CD4-positive, alpha-beta memory T cell (primary cell): ENCODE measurements at regions not wholly inside any gene's neighbourhood (a gene's known extent, or its start where the extent isn't known, plus 50 kb on each side); places are given as distances from the start of the nearest gene placed in this dataset.

Source experiments
- CTCF ChIA-PET: fragments of 350-600 bp; sonication (Branson Sonifier 250); formaldehyde crosslinking; loops from one replicate; lab custom pipeline; 2021; ENCODE audit warnings: inconsistent platforms; ENCODE audit not compliant: partially characterized antibody; lab: Charles Lee
- POLR2A ChIA-PET: fragments of 350-600 bp; sonication (Branson Sonifier 250); formaldehyde crosslinking; loops from one replicate; lab custom pipeline; 2021; ENCODE audit not compliant: partially characterized antibody; lab: Charles Lee
- DNase-seq, 5 donors: peaks; one replicate each; pipeline versions ENCODE4 v3.0.0 to v3.0.0-alpha.2; 2020 to 2022; ENCODE audit warnings: mixed read lengths in 1 of 5
- H3K27ac ChIP-seq: one replicate; pipeline ENCODE4 v1.7.0; 2013; ENCODE audit warnings: low read depth, low read length
- H3K27me3 ChIP-seq: 2 replicates; pipeline ENCODE4 v1.7.0; 2013; ENCODE audit warnings: mild to moderate bottlenecking, low read length, moderate library complexity; ENCODE audit not compliant: insufficient read depth
- H3K36me3 ChIP-seq: 2 replicates; pipeline ENCODE4 v1.7.0; 2013; ENCODE audit warnings: mild to moderate bottlenecking, low read length, moderate library complexity; ENCODE audit not compliant: insufficient read depth
- H3K4me1 ChIP-seq: 2 replicates; pipeline ENCODE4 v1.7.0; 2013; ENCODE audit warnings: mild to moderate bottlenecking, low read length, moderate library complexity; ENCODE audit not compliant: insufficient read depth
- H3K4me3 ChIP-seq, 2 donors: one replicate each; pipeline ENCODE4 v1.7.0; 2013; ENCODE audit warnings: low read length in 2 of 2, mild to moderate bottlenecking in 1 of 2
- H3K9me3 ChIP-seq, 2 donors: one replicate each; pipeline ENCODE4 v1.7.0; 2013; ENCODE audit warnings: low read length in 2 of 2, control low read depth in 1 of 2; ENCODE audit not compliant: control insufficient read depth in 1 of 2
- H3K27ac Mint-ChIP-seq, 7 donors: one replicate each; pipeline ENCODE4 v1.8.0; 2020 to 2021; ENCODE audit warnings: mixed read lengths in 7 of 7, mild to moderate bottlenecking in 6 of 7, inconsistent platforms in 3 of 7, moderate library complexity in 3 of 7
- H3K27me3 Mint-ChIP-seq, 2 donors: one replicate each; pipeline ENCODE4 v1.8.0; 2020 to 2021; ENCODE audit warnings: mixed read lengths in 2 of 2
- H3K36me3 Mint-ChIP-seq, 2 donors: one replicate each; pipeline ENCODE4 v1.8.0; 2020 to 2021; ENCODE audit warnings: mixed read lengths in 2 of 2, inconsistent platforms in 1 of 2, mild to moderate bottlenecking in 1 of 2
- H3K4me1 Mint-ChIP-seq, 4 donors: one replicate each; pipeline ENCODE4 v1.8.0; 2020 to 2021; ENCODE audit warnings: mixed read lengths in 4 of 4, mild to moderate bottlenecking in 1 of 4
- H3K4me3 Mint-ChIP-seq, 8 donors: one replicate each; pipeline ENCODE4 v1.8.0; 2020 to 2021; ENCODE audit warnings: mixed read lengths in 8 of 8, mild to moderate bottlenecking in 7 of 8, moderate library complexity in 6 of 8, inconsistent platforms in 3 of 8
- H3K9me3 Mint-ChIP-seq, 8 donors: one replicate each; pipeline ENCODE4 v1.8.0; 2020 to 2021; ENCODE audit warnings: mixed read lengths in 8 of 8, mild to moderate bottlenecking in 5 of 8, inconsistent platforms in 3 of 8, moderate library complexity in 1 of 8
- intact Hi-C: fragments of 100-400 bp; cut with micrococcal nuclease; formaldehyde crosslinking; loops from one replicate; pipeline ENCODE4 v1.15.1; 2023

DNA sequence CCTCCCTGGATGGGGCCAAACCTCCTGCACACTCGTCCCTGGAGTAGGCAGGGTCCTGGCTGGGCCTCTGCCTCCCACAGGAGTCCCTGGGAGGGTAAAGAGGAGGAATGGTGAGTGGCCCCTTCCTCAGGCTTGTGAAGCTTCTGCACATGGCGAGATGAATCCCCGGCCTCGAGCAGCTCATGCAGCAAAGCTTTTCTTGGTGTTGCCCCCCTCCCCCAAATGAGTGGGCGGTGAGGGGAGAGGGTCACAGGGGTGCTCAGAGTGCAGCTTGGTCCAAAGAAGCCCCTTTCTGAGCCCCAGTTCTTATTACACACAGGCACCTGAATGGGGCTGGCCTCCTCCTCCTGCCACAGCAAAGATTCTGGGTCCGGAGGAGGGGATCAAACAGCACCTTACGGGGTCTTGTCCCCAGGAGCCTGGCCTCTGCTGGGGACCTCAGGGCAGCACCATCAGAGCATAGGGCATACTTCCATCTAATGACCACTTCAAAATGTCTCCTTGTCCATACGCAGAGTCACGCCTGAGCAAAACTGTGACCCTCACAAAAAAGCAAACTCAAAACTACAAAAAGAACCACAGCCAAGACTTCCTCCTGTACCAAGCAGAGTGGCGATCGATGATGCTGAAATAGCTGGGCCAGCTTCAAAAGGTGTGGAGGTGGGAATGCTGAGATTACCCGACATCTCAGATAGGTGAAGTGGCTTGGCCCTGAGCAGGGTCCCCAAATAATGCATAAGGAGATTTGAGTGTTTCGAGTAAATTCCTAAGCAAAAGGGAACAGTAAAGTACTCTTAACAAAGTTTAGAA lies 148.4 kb upstream of the TWIST2 start:
- CTCF ChIA-PET: no interaction called here
- Mint-ChIP-seq H3K36me3 (no peaks in the 10 kb centered on the region), H3K27me3 (peaks cover 1 to 4% of the 10 kb centered on the region in 2 donors), H3K4me1 (no peaks in the 10 kb centered on the region), H3K27ac (no peak overlapping the region), H3K4me3 (no peak overlapping the region), H3K9me3 (no peaks in the 10 kb centered on the region)
- intact Hi-C loops: no loop called here
- H3K27ac ChIP-seq: no peak overlapping the region
- no peaks in the 10 kb centered on the region for H3K9me3 ChIP-seq
- no peak for DNase-seq
- POLR2A ChIA-PET: no interaction called here
- H3K4me3 ChIP-seq: no peak overlapping the region
- H3K27me3 ChIP-seq: no peaks in the 10 kb centered on the region
- H3K4me1 ChIP-seq: no peaks in the 10 kb centered on the region
- H3K36me3 ChIP-seq: no peaks in the 10 kb centered on the region

- H3K27me3 Mint-ChIP-seq: peaks cover 2 to 3% of the 10 kb centered on the region in 2 donors
- Histone ChIP-seq H3K27ac (no peak overlapping the region), H3K4me3 (no peak overlapping the region), H3K27me3 (no peaks in the 10 kb centered on the region), H3K36me3 (no peaks in the 10 kb centered on the region), H3K9me3 (no peaks in the 10 kb centered on the region), H3K4me1 (no peaks in the 10 kb centered on the region)
- H3K36me3 Mint-ChIP-seq: no peaks in the 10 kb centered on the region
- ChIA-PET CTCF (no interaction called here), POLR2A (no interaction called here)
- no peaks in the 10 kb centered on the region for H3K9me3 Mint-ChIP-seq
- no peak for DNase-seq
- no peak overlapping the region for H3K27ac Mint-ChIP-seq
- intact Hi-C loops: no loop called here
- no peaks in the 10 kb centered on the region for H3K4me1 Mint-ChIP-seq
- H3K4me3 Mint-ChIP-seq: no peak overlapping the region
Observed at GRCh38 chr2:238700117-238700457, 147.8 kb upstream of the TWIST2 start.

DNA sequence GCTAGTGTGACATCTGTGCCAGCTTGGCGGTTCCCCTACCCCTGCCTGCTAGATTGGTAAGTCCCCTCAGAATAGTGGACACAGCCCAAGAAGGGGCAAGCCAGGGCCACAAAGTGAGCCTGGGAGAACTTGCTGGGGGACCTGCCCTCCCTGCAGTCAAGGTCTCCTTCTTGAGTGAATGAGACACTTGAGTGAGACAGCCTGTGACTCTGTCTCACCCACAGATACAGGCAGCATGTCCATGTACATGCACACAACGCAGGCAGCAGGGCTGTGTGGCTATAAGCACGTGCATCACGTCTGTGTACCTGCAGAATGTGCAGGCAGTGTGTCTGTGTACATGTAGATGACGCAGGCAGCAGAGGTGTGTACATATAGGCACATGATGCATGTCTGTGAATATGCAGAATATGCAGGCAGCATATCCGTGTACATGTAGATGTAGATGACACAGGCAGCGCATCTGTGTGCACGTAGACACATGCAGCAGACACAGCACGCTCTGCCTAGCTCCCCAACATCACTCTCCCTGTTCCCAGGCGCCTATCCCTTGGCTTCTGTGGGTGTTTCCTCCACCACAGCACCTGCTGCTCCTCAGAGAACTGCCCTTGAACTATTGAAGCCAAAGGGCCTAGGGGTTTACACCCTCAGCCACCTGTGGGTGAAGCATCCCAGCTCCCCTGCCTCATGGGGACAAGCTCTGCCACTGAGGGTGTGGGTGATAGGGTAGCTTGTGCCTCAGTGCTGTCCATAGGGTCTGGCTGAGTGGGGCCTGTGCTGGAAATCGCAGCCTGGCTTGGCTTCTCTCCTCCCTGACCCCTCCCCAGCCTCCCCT lies 147.2 kb upstream of the TWIST2 start:
- Mint-ChIP-seq H3K27me3 (peaks cover 2% of the 10 kb centered on the region in 2 donors), H3K27ac (no peak overlapping the region), H3K4me3 (no peak overlapping the region), H3K9me3 (no peaks in the 10 kb centered on the region), H3K4me1 (no peaks in the 10 kb centered on the region), H3K36me3 (no peaks in the 10 kb centered on the region)
- Histone ChIP-seq H3K9me3 (no peaks in the 10 kb centered on the region), H3K27ac (no peak overlapping the region), H3K4me3 (no peak overlapping the region), H3K36me3 (no peaks in the 10 kb centered on the region), H3K4me1 (no peaks in the 10 kb centered on the region), H3K27me3 (no peaks in the 10 kb centered on the region)
- ChIA-PET CTCF (no interaction called here), POLR2A (no interaction called here)
- intact Hi-C loops: no loop called here
- DNase-seq: no peak

- Mint-ChIP-seq H3K27me3 (peaks cover 2 to 5% of the 10 kb centered on the region in 2 donors), H3K4me1 (no peaks in the 10 kb centered on the region), H3K4me3 (no peak overlapping the region), H3K36me3 (no peaks in the 10 kb centered on the region), H3K9me3 (no peaks in the 10 kb centered on the region), H3K27ac (no peak overlapping the region)
- H3K4me1 ChIP-seq: no peaks in the 10 kb centered on the region
- H3K27me3 ChIP-seq: no peaks in the 10 kb centered on the region
- no peak for DNase-seq
- no peak overlapping the region for H3K4me3 ChIP-seq
- intact Hi-C loops: no loop called here
- ChIA-PET CTCF (no interaction called here), POLR2A (no interaction called here)
- no peaks in the 10 kb centered on the region for H3K36me3 ChIP-seq
- H3K9me3 ChIP-seq: no peaks in the 10 kb centered on the region
- no peak overlapping the region for H3K27ac ChIP-seq
Observed at GRCh38 chr2:238701341-238702206, 146.3 kb upstream of the TWIST2 start.

DNA sequence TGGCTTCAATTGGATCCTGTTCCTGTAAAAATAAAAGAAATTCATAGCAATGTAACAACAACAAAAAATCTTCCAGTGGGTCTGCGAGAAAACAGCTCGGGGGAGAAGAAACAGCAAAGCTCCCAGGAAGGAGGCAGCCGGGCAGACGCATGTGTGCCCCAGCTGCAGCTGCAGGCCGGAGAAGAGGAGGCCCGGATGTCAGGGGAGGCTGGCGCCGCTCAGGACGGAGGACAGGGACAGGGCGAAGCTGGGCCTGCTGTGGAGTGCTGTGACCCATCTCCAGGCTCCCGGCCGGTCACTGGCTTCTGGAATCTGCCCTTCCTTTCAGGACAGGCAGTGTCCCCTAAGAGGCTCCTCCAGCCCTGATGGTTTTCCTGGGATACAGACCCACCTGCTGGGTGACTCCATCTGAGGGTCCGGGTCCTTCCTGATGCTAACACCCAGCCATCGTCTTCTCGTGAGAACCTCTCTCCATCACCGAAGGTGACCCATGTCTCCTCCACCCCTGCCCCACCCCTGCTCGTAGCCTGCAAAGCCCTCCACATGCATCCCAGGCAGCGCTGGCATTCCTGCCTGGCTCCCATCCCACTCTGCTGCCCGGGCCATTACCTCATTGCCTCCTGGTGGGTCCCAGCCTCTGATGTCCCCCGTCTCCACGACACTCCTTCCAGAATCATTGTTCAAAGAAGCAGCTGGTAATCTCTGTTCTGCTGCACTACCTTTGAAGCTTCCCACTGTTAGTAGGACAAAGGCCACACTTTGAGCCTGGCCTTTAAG lies 145.4 kb upstream of the TWIST2 start:
- peaks cover 2 to 5% of the 10 kb centered on the region in 2 donors for H3K27me3 Mint-ChIP-seq
- intact Hi-C loops: no loop called here
- Histone ChIP-seq H3K4me3 (no peak overlapping the region), H3K27me3 (no peaks in the 10 kb centered on the region), H3K9me3 (no peaks in the 10 kb centered on the region), H3K36me3 (no peaks in the 10 kb centered on the region), H3K4me1 (no peaks in the 10 kb centered on the region), H3K27ac (no peak overlapping the region)
- H3K9me3 Mint-ChIP-seq: no peaks in the 10 kb centered on the region
- no peaks in the 10 kb centered on the region for H3K36me3 Mint-ChIP-seq
- ChIA-PET CTCF (no interaction called here), POLR2A (no interaction called here)
- H3K27ac Mint-ChIP-seq: no peak overlapping the region
- H3K4me1 Mint-ChIP-seq: no peaks in the 10 kb centered on the region
- DNase-seq: no peak
- no peak overlapping the region for H3K4me3 Mint-ChIP-seq

DNA sequence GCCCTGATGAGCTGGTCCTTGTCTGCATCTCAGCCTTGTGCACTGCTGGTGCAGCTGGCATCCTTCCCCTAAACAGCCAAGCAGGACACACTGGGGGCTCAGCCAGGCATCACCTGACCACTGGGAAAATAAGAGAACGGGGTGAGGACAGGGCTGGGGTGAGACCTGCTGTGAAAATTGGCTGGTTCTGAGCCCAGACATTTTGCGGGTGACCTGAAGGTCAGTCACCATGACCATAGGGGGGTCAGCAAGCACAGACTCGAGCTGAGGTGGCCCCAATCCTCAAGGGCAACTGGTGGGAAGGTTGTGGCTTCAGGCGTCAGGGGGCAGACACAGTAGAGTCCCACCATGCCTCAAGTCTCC lies 144.9 kb upstream of the TWIST2 start:
- Mint-ChIP-seq H3K4me1 (no peaks in the 10 kb centered on the region), H3K27ac (no peak overlapping the region), H3K27me3 (peaks cover 2 to 5% of the 10 kb centered on the region in 2 donors), H3K9me3 (no peaks in the 10 kb centered on the region), H3K36me3 (no peaks in the 10 kb centered on the region), H3K4me3 (no peak overlapping the region)
- DNase-seq: no peak
- Histone ChIP-seq H3K4me1 (no peaks in the 10 kb centered on the region), H3K9me3 (no peaks in the 10 kb centered on the region), H3K27me3 (no peaks in the 10 kb centered on the region), H3K36me3 (no peaks in the 10 kb centered on the region), H3K27ac (no peak overlapping the region), H3K4me3 (no peak overlapping the region)
- CTCF ChIA-PET: no interaction called here
- POLR2A ChIA-PET: no interaction called here
- intact Hi-C loops: no loop called here
